SK-N-SH (cell line): ENCODE measurements at regions not wholly inside any gene's neighbourhood (a gene's known extent, or its start where the extent isn't known, plus 50 kb on each side); places are given as distances from the start of the nearest gene placed in this dataset.
"Not testable (repeated sequence)": the region's sequence is repeated elsewhere in the genome, so short reads cannot be mapped to it uniquely, and the experiment has no call there.

Source experiments
- CTCF ChIA-PET: fragments of 300-600, 350-600 bp; formaldehyde crosslinking; extraction: SDS; loops from one replicate; lab custom pipeline; 2021; lab: Yijun Ruan, JAX
- POLR2A ChIA-PET: fragments of 350-600 bp; sonication (Branson Sonifier 250); formaldehyde crosslinking; extraction: SDS; loops from one replicate; lab custom pipeline; 2020; ENCODE audit warnings: antibody characterized with exemption, inconsistent platforms; lab: Yijun Ruan, JAX
- DNase-seq: peaks from one replicate; pipeline ENCODE4 v3.0.0; 2012
- H2AFZ ChIP-seq: fragments of 200-600 bp; sonication (generic); 2 replicates; pipeline ENCODE4 v1.8.1; 2016; ENCODE audit warnings: antibody characterized with exemption, mild to moderate bottlenecking, low read depth
- H3F3A ChIP-seq: fragments of 200-600 bp; sonication (generic); replicated peaks from 2 replicates; pipeline ENCODE3; 2016; ENCODE audit warnings: antibody characterized with exemption, mild to moderate bottlenecking; ENCODE audit not compliant: insufficient read depth
- H3K27ac ChIP-seq, 2 experiments: fragments of 200-500 bp in 1 of 2; fragments of 200-600 bp in 1 of 2; sonication (Bioruptor generic) in 1 of 2; sonication (generic), shearing (Covaris generic) in 1 of 2; 2 replicates each; pipeline versions ENCODE4 v1.5.1 to v1.6.1; 2014 to 2016; ENCODE audit warnings: low read depth in 2 of 2, inconsistent platforms in 1 of 2, low read length in 1 of 2, mild to moderate bottlenecking in 1 of 2, mixed read lengths in 1 of 2
- H3K27me3 ChIP-seq: fragments of 200-600 bp; sonication (generic), shearing (Covaris generic); 2 replicates; pipeline ENCODE4 v1.6.1; 2016; ENCODE audit warnings: mixed run types; ENCODE audit not compliant: insufficient read depth
- H3K36me3 ChIP-seq, 2 experiments: fragments of 200-500 bp in 1 of 2; fragments of 200-600 bp in 1 of 2; sonication (Bioruptor generic) in 1 of 2; sonication (generic) in 1 of 2; replicated peaks in 1 of 2; 2 replicates each; pipeline versions ENCODE3 to v1.5.1; 2014 to 2016; ENCODE audit warnings: low read length in 1 of 2, mild to moderate bottlenecking in 1 of 2; ENCODE audit not compliant: insufficient read depth in 2 of 2, control insufficient read depth in 1 of 2
- H3K4me1 ChIP-seq, 2 experiments: fragments of 200-500 bp in 1 of 2; fragments of 200-600 bp in 1 of 2; sonication (Bioruptor generic) in 1 of 2; sonication (generic), shearing (Covaris generic) in 1 of 2; 2 replicates each; pipeline versions ENCODE4 v1.5.1 to v1.6.1; 2014 to 2016; ENCODE audit warnings: low read depth in 1 of 2, low read length in 1 of 2, mixed run types in 1 of 2; ENCODE audit not compliant: insufficient read depth in 2 of 2, control insufficient read depth in 1 of 2
- H3K4me2 ChIP-seq: fragments of 200-600 bp; sonication (generic), shearing (Covaris generic); 2 replicates; pipeline ENCODE4 v1.6.1; 2017; ENCODE audit warnings: mixed run types
- H3K4me3 ChIP-seq, 2 experiments: fragments of 200-500 bp in 1 of 2; fragments of 200-600 bp in 1 of 2; sonication (Bioruptor generic) in 1 of 2; sonication (generic), shearing (Covaris generic) in 1 of 2; 2 replicates each; pipeline versions ENCODE4 v1.5.1 to v1.8.1; 2014 to 2016; ENCODE audit warnings: low read depth in 2 of 2, inconsistent platforms in 1 of 2, low read length in 1 of 2, mild to moderate bottlenecking in 1 of 2, mixed read lengths in 1 of 2, moderate library complexity in 1 of 2
- H3K79me2 ChIP-seq: fragments of 200-600 bp; sonication (generic); 2 replicates; pipeline ENCODE4 v1.8.1; 2017; ENCODE audit warnings: mild to moderate bottlenecking; ENCODE audit not compliant: insufficient read depth
- H3K9ac ChIP-seq: fragments of 200-600 bp; sonication (generic); 2 replicates; pipeline ENCODE4 v1.6.1; 2017; ENCODE audit warnings: mixed run types
- H3K9me2 ChIP-seq: fragments of 200-600 bp; sonication (generic); 2 replicates; pipeline ENCODE4 v1.6.1; 2017; ENCODE audit warnings: mixed run types
- H3K9me3 ChIP-seq: fragments of 200-600 bp; sonication (generic); 2 replicates; pipeline ENCODE4 v1.6.1; 2017; ENCODE audit warnings: mixed run types, mild to moderate bottlenecking, moderate library complexity
- H4K20me1 ChIP-seq: fragments of 200-600 bp; sonication (generic); 2 replicates; pipeline ENCODE4 v1.6.1; 2017; ENCODE audit warnings: mild to moderate bottlenecking, mixed run types; ENCODE audit not compliant: insufficient read depth
- ELF1 ChIP-seq: IDR thresholded peaks from 2 replicates; pipeline ENCODE4 v1.4.0; 2012
- EZH2phosphoT487 ChIP-seq: fragments of 200-600 bp; sonication (generic); IDR thresholded peaks from 2 replicates; pipeline ENCODE4 v1.6.1; 2017; ENCODE audit warnings: low read depth, mixed run types, mild to moderate bottlenecking, antibody characterized with exemption, moderate library complexity, borderline replicate concordance
- FOXJ3 ChIP-seq: sonication (generic); formaldehyde crosslinking; IDR thresholded peaks from 2 replicates; pipeline ENCODE4 v1.5.1; 2020; ENCODE audit warnings: mild to moderate bottlenecking, missing genetic modification reagents
- FOXM1 ChIP-seq: IDR thresholded peaks from 2 replicates; pipeline ENCODE4 v1.4.0; 2012; ENCODE audit warnings: low read depth, mild to moderate bottlenecking
- GABPA ChIP-seq: IDR thresholded peaks from 2 replicates; pipeline ENCODE4 v1.4.0; 2012; ENCODE audit warnings: low read depth, mild to moderate bottlenecking
- GATA2 ChIP-seq: sonication (generic); formaldehyde crosslinking; IDR thresholded peaks from 2 replicates; pipeline ENCODE4 v1.5.0; 2020; ENCODE audit warnings: mild to moderate bottlenecking, missing genetic modification reagents
- NFIC ChIP-seq: IDR thresholded peaks from 2 replicates; pipeline ENCODE4 v1.4.0; 2012; ENCODE audit warnings: borderline replicate concordance
- POLR2AphosphoS5 ChIP-seq: IDR thresholded peaks from 2 replicates; pipeline ENCODE4 v1.6.1; 2012; ENCODE audit warnings: low read depth, low read length
- USF1 ChIP-seq: IDR thresholded peaks from 2 replicates; pipeline ENCODE4 v1.4.0; 2012; ENCODE audit warnings: low read depth, borderline replicate concordance
- YY1 ChIP-seq: IDR thresholded peaks from 2 replicates; pipeline ENCODE4 v1.4.0; 2012; ENCODE audit warnings: low read depth, mild to moderate bottlenecking
- ZBTB33 ChIP-seq: IDR thresholded peaks from 2 replicates; pipeline ENCODE4 v1.4.0; 2012; ENCODE audit warnings: low read depth, borderline replicate concordance
- WGBS: methylation state at CpG from one replicate; pipeline ENCODE4 v1.1.6; 2017; ENCODE audit warnings: low lambda C conversion rate; 5-methylcytosine and 5-hydroxymethylcytosine counted together
- TF ChIP-seq, protein P1 (sequence below): IDR thresholded peaks from 2 replicates; pipeline ENCODE4; 2012

- no peaks in the 10 kb centered on the region for H3K79me2 ChIP-seq
- TF ChIP-seq NFIC (no peak), YY1 (no peak), ELF1 (no peak)
- no peaks in the 10 kb centered on the region for H3K9me2 ChIP-seq
- H2AFZ ChIP-seq, result no peak overlapping the region
- CTCF ChIA-PET, result no interaction called here
- no peak overlapping the region for H3K9ac ChIP-seq
- H3K4me3 ChIP-seq, result no peak overlapping the region
- H3K27ac ChIP-seq, result no peak overlapping the region
- no peak for DNase-seq
- H3K4me2 ChIP-seq, result no peak overlapping the region
- no peaks in the 10 kb centered on the region for H3K4me1 ChIP-seq
- 24% methylated on average over 6 of the region's 6 CpGs for WGBS
- no peaks in the 10 kb centered on the region for H4K20me1 ChIP-seq
- H3F3A ChIP-seq, result no peaks in the 10 kb centered on the region
- no peaks in the 10 kb centered on the region for H3K36me3 ChIP-seq
- POLR2A ChIA-PET, result no interaction called here
- peaks cover 7% of the 10 kb centered on the region; the same call in 1 of the 2 replicates for H3K27me3 ChIP-seq
- H3K9me3 ChIP-seq, result no peaks in the 10 kb centered on the region
These were observed 221.8 kb downstream of the ASMT start for GRCh38 chrX:1836683-1837082.

- Histone ChIP-seq H3F3A (no peaks in the 10 kb centered on the region), H3K27me3 (peaks cover 10% of the 10 kb centered on the region; the same call in 1 of the 2 replicates), H3K4me1 (no peaks in the 10 kb centered on the region), H3K4me3 (no peak overlapping the region), H3K9me3 (no peaks in the 10 kb centered on the region), H3K4me2 (no peak overlapping the region), H2AFZ (no peak overlapping the region), H3K79me2 (no peaks in the 10 kb centered on the region), H3K9me2 (no peaks in the 10 kb centered on the region), H3K36me3 (no peaks in the 10 kb centered on the region), H3K27ac (no peak overlapping the region), H4K20me1 (no peaks in the 10 kb centered on the region), H3K9ac (no peak overlapping the region)
- 58% methylated on average over 7 of the region's 7 CpGs for WGBS
- POLR2A ChIA-PET, result no interaction called here
- TF ChIP-seq FOXM1 (no peak), POLR2AphosphoS5 (no peak), USF1 (no peak), GABPA (no peak), GATA2 (CRISPR knock-in tag) (no peak), EZH2phosphoT487 (no peak), FOXJ3 (CRISPR knock-in tag) (no peak), ZBTB33 (no peak)
- TF ChIP-seq, protein P1, sequence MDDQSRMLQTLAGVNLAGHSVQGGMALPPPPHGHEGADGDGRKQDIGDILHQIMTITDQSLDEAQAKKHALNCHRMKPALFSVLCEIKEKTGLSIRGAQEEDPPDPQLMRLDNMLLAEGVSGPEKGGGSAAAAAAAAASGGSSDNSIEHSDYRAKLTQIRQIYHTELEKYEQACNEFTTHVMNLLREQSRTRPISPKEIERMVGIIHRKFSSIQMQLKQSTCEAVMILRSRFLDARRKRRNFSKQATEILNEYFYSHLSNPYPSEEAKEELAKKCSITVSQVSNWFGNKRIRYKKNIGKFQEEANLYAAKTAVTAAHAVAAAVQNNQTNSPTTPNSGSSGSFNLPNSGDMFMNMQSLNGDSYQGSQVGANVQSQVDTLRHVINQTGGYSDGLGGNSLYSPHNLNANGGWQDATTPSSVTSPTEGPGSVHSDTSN, result no peak
- CTCF ChIA-PET, result no interaction called here
- no peak for DNase-seq
These were observed 226.9 kb downstream of the ASMT start for GRCh38 chrX:1841746-1842145.

DNA sequence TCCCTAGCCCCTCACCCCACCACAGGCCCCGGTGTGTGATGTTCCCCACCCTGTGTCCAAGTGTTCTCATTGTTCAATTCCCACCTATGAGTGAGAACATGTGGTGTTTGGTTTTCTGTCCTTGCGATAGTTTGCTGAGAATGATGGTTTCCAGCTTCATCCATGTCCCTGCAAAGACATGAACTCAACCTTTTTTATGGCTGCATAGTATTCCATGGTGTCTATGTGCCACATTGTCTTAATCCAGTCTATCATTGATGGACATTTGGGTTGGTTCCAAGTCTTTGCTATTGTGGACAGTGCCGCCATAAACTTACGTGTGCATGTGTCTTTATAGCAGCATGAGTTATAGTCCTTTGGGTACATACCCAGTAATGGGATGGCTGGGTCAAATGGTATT, 232.1 kb downstream of the ASMT start:
- H3K9ac ChIP-seq, H2AFZ ChIP-seq, CTCF ChIA-PET, H3K4me3 ChIP-seq, DNase-seq, H3K36me3 ChIP-seq, H3K79me2 ChIP-seq, H4K20me1 ChIP-seq, H3F3A ChIP-seq, H3K9me2 ChIP-seq, H3K9me3 ChIP-seq, H3K4me2 ChIP-seq, H3K4me1 ChIP-seq, H3K27ac ChIP-seq, POLR2A ChIA-PET: not testable (repeated sequence)
- H3K27me3 ChIP-seq, result peaks cover 17% of the 10 kb centered on the region; the same call in 1 of the 2 replicates
- WGBS, result 27% methylated on average over 4 of the region's 4 CpGs

GRCh38 chrX:1847790-1848189, 232.9 kb downstream of the ASMT start:
- H3K4me2 ChIP-seq, H3K9ac ChIP-seq, CTCF ChIA-PET, H3K4me1 ChIP-seq, H3K9me2 ChIP-seq, H3K4me3 ChIP-seq, H3F3A ChIP-seq, DNase-seq, H4K20me1 ChIP-seq, H2AFZ ChIP-seq, POLR2A ChIA-PET, H3K9me3 ChIP-seq, H3K36me3 ChIP-seq, H3K27ac ChIP-seq, H3K79me2 ChIP-seq: not testable (repeated sequence)
- peaks cover 22% of the 10 kb centered on the region; the same call in 1 of the 2 replicates for H3K27me3 ChIP-seq
- 18% methylated on average over 2 of the region's 2 CpGs for WGBS
